Epithelial cell of proximal tubule (primary cell): ENCODE measurements at regions not wholly inside any gene's neighbourhood (a gene's known extent, or its start where the extent isn't known, plus 50 kb on each side); places are given as distances from the start of the nearest gene placed in this dataset.

ENCODE experiments used
- DNase-seq: peaks from one replicate; pipeline ENCODE4 v3.0.0-alpha.2; 2011; ENCODE audit warnings: low read depth
- H3K4me3 ChIP-seq: 2 replicates; pipeline ENCODE4 v1.5.1; 2011; ENCODE audit warnings: low read depth, mild to moderate bottlenecking, low read length
- TF ChIP-seq, protein P1 (sequence below): conservative IDR thresholded peaks from 2 replicates; pipeline ENCODE4 v1.5.1; 2012; ENCODE audit warnings: low read depth, mild to moderate bottlenecking, low read length

- TF ChIP-seq, protein P1, sequence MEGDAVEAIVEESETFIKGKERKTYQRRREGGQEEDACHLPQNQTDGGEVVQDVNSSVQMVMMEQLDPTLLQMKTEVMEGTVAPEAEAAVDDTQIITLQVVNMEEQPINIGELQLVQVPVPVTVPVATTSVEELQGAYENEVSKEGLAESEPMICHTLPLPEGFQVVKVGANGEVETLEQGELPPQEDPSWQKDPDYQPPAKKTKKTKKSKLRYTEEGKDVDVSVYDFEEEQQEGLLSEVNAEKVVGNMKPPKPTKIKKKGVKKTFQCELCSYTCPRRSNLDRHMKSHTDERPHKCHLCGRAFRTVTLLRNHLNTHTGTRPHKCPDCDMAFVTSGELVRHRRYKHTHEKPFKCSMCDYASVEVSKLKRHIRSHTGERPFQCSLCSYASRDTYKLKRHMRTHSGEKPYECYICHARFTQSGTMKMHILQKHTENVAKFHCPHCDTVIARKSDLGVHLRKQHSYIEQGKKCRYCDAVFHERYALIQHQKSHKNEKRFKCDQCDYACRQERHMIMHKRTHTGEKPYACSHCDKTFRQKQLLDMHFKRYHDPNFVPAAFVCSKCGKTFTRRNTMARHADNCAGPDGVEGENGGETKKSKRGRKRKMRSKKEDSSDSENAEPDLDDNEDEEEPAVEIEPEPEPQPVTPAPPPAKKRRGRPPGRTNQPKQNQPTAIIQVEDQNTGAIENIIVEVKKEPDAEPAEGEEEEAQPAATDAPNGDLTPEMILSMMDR = no peak
- no peak for DNase-seq
These were observed 280.4 kb upstream of the PTGER4 start for GRCh38 chr5:40399349-40399748.

DNA sequence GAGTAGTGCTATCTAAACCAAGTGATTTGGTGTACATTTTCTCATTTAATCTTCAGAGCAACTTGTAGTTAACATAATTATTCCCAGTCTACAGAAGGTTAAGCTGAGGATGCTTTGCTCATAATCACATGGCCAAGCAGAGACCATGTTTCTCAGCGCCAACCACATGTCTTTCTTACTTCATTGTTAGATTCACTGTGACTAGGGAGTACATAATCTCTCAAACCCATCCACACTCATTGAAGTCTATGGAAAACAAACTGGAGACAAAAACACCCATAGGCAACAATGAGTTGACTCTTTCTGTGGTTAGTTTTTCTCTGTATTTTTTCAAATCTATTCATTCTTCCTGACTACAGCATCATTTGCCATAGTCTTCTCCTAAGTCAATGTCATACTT lies 281.7 kb upstream of the PTGER4 start:
- no peak for DNase-seq
- TF ChIP-seq, protein P1 = no peak
- H3K4me3 ChIP-seq = no peak overlapping the region

More at GRCh38 chr5:40399349-40399748, 280.4 kb upstream of the PTGER4 start:
- no peak overlapping the region for H3K4me3 ChIP-seq

DNA sequence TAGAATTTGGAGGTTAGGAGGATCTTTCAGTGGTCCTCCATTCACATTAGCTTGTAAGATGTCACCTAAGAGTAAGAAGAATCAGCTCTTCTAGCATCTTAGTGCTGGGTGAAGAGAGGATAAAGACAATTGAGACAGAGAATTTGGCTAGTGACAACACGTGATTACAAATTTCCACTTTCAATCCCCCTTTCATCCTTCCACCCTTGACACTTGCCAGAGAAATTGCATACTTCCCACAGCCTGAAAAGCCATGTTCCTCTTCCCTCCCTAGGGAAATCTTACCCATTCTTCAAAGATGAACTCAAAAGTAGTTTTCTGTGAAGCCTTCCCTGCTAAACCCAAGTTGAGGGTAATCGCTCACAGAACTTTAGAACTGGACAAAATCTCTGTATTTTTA lies 282.6 kb upstream of the PTGER4 start:
- TF ChIP-seq, protein P1 = no peak
- no peak for DNase-seq
- H3K4me3 ChIP-seq = no peak overlapping the region

DNA sequence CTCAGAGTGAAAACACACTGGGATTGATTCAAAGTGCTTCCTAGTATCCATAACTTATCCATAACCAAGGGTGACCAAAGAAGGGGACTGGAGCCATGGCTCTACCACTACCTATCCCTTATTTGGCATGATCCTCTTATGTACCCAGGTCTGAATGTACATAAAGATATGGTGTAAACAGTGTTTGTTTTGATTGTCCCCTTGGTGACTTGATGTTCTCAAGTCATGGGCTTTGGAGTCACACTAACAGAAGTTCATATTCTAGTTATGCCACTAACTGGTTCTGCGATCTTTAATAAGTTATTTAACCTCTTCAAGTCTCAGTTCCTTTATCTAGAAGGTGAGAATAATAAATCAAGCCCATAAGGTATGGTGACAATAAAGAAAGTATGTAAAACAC lies 283.4 kb upstream of the PTGER4 start:
- TF ChIP-seq, protein P1 = no peak
- H3K4me3 ChIP-seq = no peak overlapping the region
- DNase-seq = no peak

GRCh38 chr5:40395251-40395650 lies 284.5 kb upstream of the PTGER4 start:
- no peak for DNase-seq
- TF ChIP-seq, protein P1 = no peak
- no peak overlapping the region for H3K4me3 ChIP-seq

GRCh38 chr5:40394698-40395097 lies 285.0 kb upstream of the PTGER4 start:
- TF ChIP-seq, protein P1 = no peak
- no peak for DNase-seq
- H3K4me3 ChIP-seq = no peak overlapping the region

- TF ChIP-seq, protein P1 = no peak
- no peak for DNase-seq
- no peak overlapping the region for H3K4me3 ChIP-seq
These were observed 288.1 kb upstream of the PTGER4 start for GRCh38 chr5:40391642-40392041.
